Sigmoid colon (tissue), 6 donors: ENCODE measurements at regions not wholly inside any gene's neighbourhood (a gene's known extent, or its start where the extent isn't known, plus 50 kb on each side); places are given as distances from the start of the nearest gene placed in this dataset.

Experiments
- DNase-seq: peaks from one replicate; pipeline ENCODE4 v3.0.0-alpha.2; 2019
- H3K27ac ChIP-seq, 4 donors: fragments of 200-600 bp; sonication (generic); one replicate each; pipeline ENCODE4 v1.5.1; 2016 to 2019; ENCODE audit warnings: mild to moderate bottlenecking in 1 of 4
- H3K27me3 ChIP-seq, 3 donors: fragments of 200-600 bp; sonication (generic); one replicate each; pipeline ENCODE4 v1.5.1; 2019; ENCODE audit warnings: mild to moderate bottlenecking in 1 of 3
- H3K36me3 ChIP-seq, 4 donors: fragments of 200-600 bp; sonication (generic); one replicate each; pipeline ENCODE4 v1.5.1; 2016 to 2019
- H3K4me1 ChIP-seq, 4 donors: fragments of 200-600 bp; sonication (generic); one replicate each; pipeline ENCODE4 v1.5.1; 2017 to 2019
- H3K4me3 ChIP-seq, 4 donors: fragments of 200-600 bp; sonication (generic); one replicate each; pipeline ENCODE4 v1.5.1; 2017 to 2019; ENCODE audit warnings: mild to moderate bottlenecking in 2 of 4, moderate library complexity in 1 of 4
- H3K9me3 ChIP-seq, 4 donors: fragments of 200-600 bp in 3 of 4; sonication (generic) in 3 of 4; one replicate each; pipeline versions ENCODE4 v1.5.1 to v1.6.1; 2013 to 2019
- CTCF ChIP-seq, 4 experiments: fragments of 450-650 bp in 3 of 4; fragments of 200-600 bp in 1 of 4; IDR thresholded peaks; one replicate each; pipeline ENCODE4 v1.5.1; 2016 to 2019; ENCODE audit warnings: antibody characterized with exemption in 4 of 4, mild to moderate bottlenecking in 3 of 4, moderate library complexity in 2 of 4
- EP300 ChIP-seq, 4 donors: sonication (generic); formaldehyde crosslinking; IDR thresholded peaks; one replicate each; pipeline ENCODE4 v1.6.1; 2017; ENCODE audit warnings: antibody characterized with exemption in 4 of 4
- POLR2A ChIP-seq, 2 donors: fragments of 450-650 bp; IDR thresholded peaks; one replicate each; pipeline ENCODE4 v1.6.1; 2016; ENCODE audit warnings: antibody characterized with exemption in 2 of 2, mild to moderate bottlenecking in 2 of 2, moderate library complexity in 2 of 2
- POLR2AphosphoS5 ChIP-seq, 4 donors: sonication (generic); formaldehyde crosslinking; IDR thresholded peaks; one replicate each; pipeline ENCODE4 v1.6.1; 2017; ENCODE audit warnings: antibody characterized with exemption in 4 of 4
- whole genome bisulfite sequencing, 2 donors: extraction: QIAGEN DNeasy Blood & Tissue Kit; methylation state at CpG; one replicate each; pipeline ENCODE4 v1.1.7; 2013; 5-methylcytosine and 5-hydroxymethylcytosine counted together
- intact Hi-C: fragments of 100-400 bp; cut with DNase I; formaldehyde crosslinking; loops from one replicate; pipeline ENCODE4 v1.15.1; 2023
- donor health status: healthy with polysubstance abuse.
- donor health status: healthy.

- WGBS, 2 donors = 77 to 84% methylated on average over 8 of the region's 8 CpGs
- no peak for DNase-seq
- intact Hi-C loops = loop anchor here (1.0 to 10.0 kb wide), 2 partner anchors 319 to 511 kb away; partner anchors contain the start of gene BCAS4
- Histone ChIP-seq H3K4me3 (no peak overlapping the region), H3K36me3 (no peaks in the 10 kb centered on the region), H3K27ac (no peak overlapping the region), H3K4me1 (peaks cover 0 to 6% (median 3%) of the 10 kb centered on the region in 4 donors), H3K9me3 (no peaks in the 10 kb centered on the region), H3K27me3 (peaks cover 0 to 7% (median 0%) of the 10 kb centered on the region in 3 donors)
- TF ChIP-seq POLR2AphosphoS5 (IDR thresholded peaks at IDR 0.05) = no peak
- no peak for TF ChIP-seq CTCF (IDR thresholded peaks at IDR 0.05)
- TF ChIP-seq POLR2A (IDR thresholded peaks at IDR 0.05) = no peak
- no peak for TF ChIP-seq EP300 (IDR thresholded peaks at IDR 0.05)
Measured at GRCh38 chr20:51306081-51306480, 236.4 kb downstream of the NFATC2 start.

GRCh38 chr20:51305316-51306052 is 237.0 kb downstream of the NFATC2 start:
- H3K27me3 ChIP-seq = peaks cover 0 to 7% (median 0%) of the 10 kb centered on the region in 3 donors
- intact Hi-C loops = loop anchor here (1.0 to 10.0 kb wide), 2 partner anchors 318 to 511 kb away; partner anchors contain the start of gene BCAS4
- 64 to 69% methylated on average over 6 of the region's 6 CpGs for WGBS, 2 donors
- no peaks in the 10 kb centered on the region for H3K9me3 ChIP-seq
- no peak for TF ChIP-seq EP300 (IDR thresholded peaks at IDR 0.05)
- TF ChIP-seq CTCF (IDR thresholded peaks at IDR 0.05) = no peak
- no peak for TF ChIP-seq POLR2A (IDR thresholded peaks at IDR 0.05)
- no peak for TF ChIP-seq POLR2AphosphoS5 (IDR thresholded peaks at IDR 0.05)
- no peak overlapping the region for H3K4me3 ChIP-seq
- no peak for DNase-seq
- H3K27ac ChIP-seq = no peak overlapping the region
- H3K36me3 ChIP-seq = no peaks in the 10 kb centered on the region
- H3K4me1 ChIP-seq = peaks cover 0 to 6% (median 3%) of the 10 kb centered on the region in 4 donors

- WGBS, 2 donors = 91 to 92% methylated on average over 11 of the region's 11 CpGs
Measured at GRCh38 chr20:51303731-51304670, 238.5 kb downstream of the NFATC2 start.

GRCh38 chr20:51301026-51301425 is 241.5 kb downstream of the NFATC2 start:
- H3K36me3 ChIP-seq = no peaks in the 10 kb centered on the region
- H3K9me3 ChIP-seq = no peaks in the 10 kb centered on the region
- DNase-seq = no peak
- 89 to 93% methylated on average over 4 of the region's 4 CpGs for WGBS, 2 donors
- H3K4me3 ChIP-seq = no peak overlapping the region
- intact Hi-C loops = loop anchor here (10.0 kb wide), 1 partner anchor 506 kb away; the partner anchor contains the start of gene BCAS4
- no peaks in the 10 kb centered on the region for H3K4me1 ChIP-seq
- H3K27ac ChIP-seq = no peak overlapping the region
- TF ChIP-seq POLR2AphosphoS5 (IDR thresholded peaks at IDR 0.05) = no peak
- TF ChIP-seq POLR2A (IDR thresholded peaks at IDR 0.05) = no peak
- TF ChIP-seq CTCF (IDR thresholded peaks at IDR 0.05) = no peak
- TF ChIP-seq EP300 (IDR thresholded peaks at IDR 0.05) = no peak
- H3K27me3 ChIP-seq = no peaks in the 10 kb centered on the region

More at GRCh38 chr20:51303731-51304670, 238.5 kb downstream of the NFATC2 start:
- Histone ChIP-seq H3K4me1 (peaks cover 0 to 6% (median 3%) of the 10 kb centered on the region in 4 donors), H3K36me3 (no peaks in the 10 kb centered on the region), H3K27ac (no peak overlapping the region), H3K27me3 (peaks cover 0 to 7% (median 0%) of the 10 kb centered on the region in 3 donors), H3K9me3 (no peaks in the 10 kb centered on the region), H3K4me3 (no peak overlapping the region)
- TF ChIP-seq EP300 (IDR thresholded peaks at IDR 0.05) = no peak
- TF ChIP-seq POLR2AphosphoS5 (IDR thresholded peaks at IDR 0.05) = no peak
- no peak for TF ChIP-seq CTCF (IDR thresholded peaks at IDR 0.05)
- no peak for TF ChIP-seq POLR2A (IDR thresholded peaks at IDR 0.05)
- DNase-seq = no peak
- intact Hi-C loops = loop anchor here (10.0 kb wide), 1 partner anchor 509 kb away; the partner anchor contains the start of gene BCAS4
